ENCODE measurements at regions not wholly inside any gene's neighbourhood (a gene's known extent, or its start where the extent isn't known, plus 50 kb on each side); places are given as distances from the start of the nearest gene placed in this dataset.
"Not testable (repeated sequence)": the region's sequence is repeated elsewhere in the genome, so short reads cannot be mapped to it uniquely, and the experiment has no call there.

- H3K9me3 Mint-ChIP-seq (ENCODE audit: low read depth): no peaks in the 10 kb centered on the region
- TF ChIP-seq CTCF (IDR thresholded peaks at IDR 0.05; ENCODE audit: unreplicated experiment): no peak
These were observed 123.5 kb upstream of the EGR2 start for GRCh38 chr10:62939698-62940097.

GRCh38 chr10:62938672-62939071, 122.5 kb upstream of the EGR2 start:
- Mint-ChIP-seq H3K4me1 (ENCODE audit: low read depth) (no peaks in the 10 kb centered on the region), H3K4me3 (ENCODE audit: low read depth) (no peak overlapping the region), H3K9me3 (ENCODE audit: low read depth) (no peaks in the 10 kb centered on the region), H3K27ac (no peak overlapping the region), H3K36me3 (ENCODE audit: insufficient read depth) (no peaks in the 10 kb centered on the region), H3K27me3 (peaks cover 4% of the 10 kb centered on the region)
- no peak for TF ChIP-seq CTCF (IDR thresholded peaks at IDR 0.05; ENCODE audit: unreplicated experiment)
- DNase-seq (ENCODE audit: low spot score, unreplicated experiment): no peak

More at GRCh38 chr10:62939698-62940097, 123.5 kb upstream of the EGR2 start:
- Mint-ChIP-seq H3K4me3 (ENCODE audit: low read depth) (no peak overlapping the region), H3K27ac (no peak overlapping the region), H3K27me3 (peaks cover 4% of the 10 kb centered on the region), H3K36me3 (ENCODE audit: insufficient read depth) (no peaks in the 10 kb centered on the region), H3K4me1 (ENCODE audit: low read depth) (no peaks in the 10 kb centered on the region)
- no peak for DNase-seq (ENCODE audit: low spot score, unreplicated experiment)

- DNase-seq (ENCODE audit: low spot score, unreplicated experiment): no peak
- Mint-ChIP-seq H3K27ac (no peak overlapping the region), H3K27me3 (peaks cover 4% of the 10 kb centered on the region), H3K4me3 (ENCODE audit: low read depth) (no peak overlapping the region), H3K36me3 (ENCODE audit: insufficient read depth) (no peaks in the 10 kb centered on the region), H3K4me1 (ENCODE audit: low read depth) (no peaks in the 10 kb centered on the region), H3K9me3 (ENCODE audit: low read depth) (no peaks in the 10 kb centered on the region)
- no peak for TF ChIP-seq CTCF (IDR thresholded peaks at IDR 0.05; ENCODE audit: unreplicated experiment)
These were observed 121.5 kb upstream of the EGR2 start for GRCh38 chr10:62937674-62938073.

GRCh38 chr10:62935022-62935421, 118.9 kb upstream of the EGR2 start:
- no peak for TF ChIP-seq CTCF (IDR thresholded peaks at IDR 0.05; ENCODE audit: unreplicated experiment)
- Mint-ChIP-seq H3K36me3 (ENCODE audit: insufficient read depth) (no peaks in the 10 kb centered on the region), H3K27ac (no peak overlapping the region), H3K4me1 (ENCODE audit: low read depth) (no peaks in the 10 kb centered on the region), H3K4me3 (ENCODE audit: low read depth) (no peak overlapping the region), H3K27me3 (peaks cover 4% of the 10 kb centered on the region), H3K9me3 (ENCODE audit: low read depth) (no peaks in the 10 kb centered on the region)
- DNase-seq (ENCODE audit: low spot score, unreplicated experiment): no peak

GRCh38 chr10:62934258-62934657, 118.1 kb upstream of the EGR2 start:
- Mint-ChIP-seq H3K4me3 (ENCODE audit: low read depth) (no peak overlapping the region), H3K36me3 (ENCODE audit: insufficient read depth) (no peaks in the 10 kb centered on the region), H3K27ac (no peak overlapping the region), H3K27me3 (peaks cover 4% of the 10 kb centered on the region), H3K4me1 (ENCODE audit: low read depth) (no peaks in the 10 kb centered on the region), H3K9me3 (ENCODE audit: low read depth) (no peaks in the 10 kb centered on the region)
- no peak for TF ChIP-seq CTCF (IDR thresholded peaks at IDR 0.05; ENCODE audit: unreplicated experiment)
- DNase-seq (ENCODE audit: low spot score, unreplicated experiment): no peak

GRCh38 chr10:62928763-62929162, 112.6 kb upstream of the EGR2 start:
- not testable (repeated sequence) for H3K27ac Mint-ChIP-seq; H3K9me3 Mint-ChIP-seq (ENCODE audit: low read depth); H3K4me3 Mint-ChIP-seq (ENCODE audit: low read depth); H3K4me1 Mint-ChIP-seq (ENCODE audit: low read depth); H3K27me3 Mint-ChIP-seq; DNase-seq (ENCODE audit: low spot score, unreplicated experiment); H3K36me3 Mint-ChIP-seq (ENCODE audit: insufficient read depth)

Measured in progenitor cell of endocrine pancreas (in vitro differentiated cells).